ENCODE measurements at regions not wholly inside any gene's neighbourhood (a gene's known extent, or its start where the extent isn't known, plus 50 kb on each side); places are given as distances from the start of the nearest gene placed in this dataset.
"Not testable (repeated sequence)": the region's sequence is repeated elsewhere in the genome, so short reads cannot be mapped to it uniquely, and the experiment has no call there.

DNA sequence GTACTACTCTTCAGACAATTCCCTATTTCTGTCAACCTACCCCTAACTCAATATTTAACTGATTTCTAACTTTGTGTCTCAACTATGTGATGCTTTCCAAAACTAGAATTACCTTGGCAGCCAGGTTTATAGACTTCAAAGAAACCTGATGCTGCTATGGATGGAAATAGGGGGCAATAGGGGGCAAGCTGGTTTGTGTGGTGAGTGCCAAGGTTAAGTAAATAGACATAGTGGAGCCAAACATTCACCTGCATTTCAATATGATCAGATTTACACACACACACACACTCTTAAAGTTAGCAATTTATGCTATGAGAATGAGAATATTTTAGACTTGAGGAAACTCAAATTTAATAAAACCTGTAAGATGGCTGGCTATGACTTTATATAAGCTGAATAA lies 784.6 kb downstream of the TTLL7 start:
- DNase-seq = not testable (repeated sequence)

DNA sequence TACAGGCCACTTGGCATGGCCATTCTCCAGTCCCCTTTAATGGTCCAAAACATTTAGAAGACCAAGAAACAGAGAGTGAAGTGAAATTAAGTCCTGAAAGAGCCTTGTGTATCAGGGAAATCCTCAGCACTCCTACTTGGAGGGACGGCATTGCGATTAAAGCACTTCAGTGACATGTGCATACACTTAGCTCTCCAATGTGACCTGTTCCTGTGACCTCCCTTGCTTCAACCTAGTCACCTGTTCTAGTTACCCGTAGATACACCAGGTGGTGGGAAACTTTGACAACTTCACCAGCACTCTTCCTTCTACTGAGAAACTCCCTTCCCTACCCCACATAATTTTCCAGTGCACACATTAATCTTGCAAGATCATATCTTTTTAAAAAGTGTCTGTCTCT lies 785.3 kb downstream of the TTLL7 start:
- not testable (repeated sequence) for DNase-seq

GRCh38 chr1:83212033-83212432 lies 786.9 kb downstream of the TTLL7 start:
- not testable (repeated sequence) for DNase-seq

DNA sequence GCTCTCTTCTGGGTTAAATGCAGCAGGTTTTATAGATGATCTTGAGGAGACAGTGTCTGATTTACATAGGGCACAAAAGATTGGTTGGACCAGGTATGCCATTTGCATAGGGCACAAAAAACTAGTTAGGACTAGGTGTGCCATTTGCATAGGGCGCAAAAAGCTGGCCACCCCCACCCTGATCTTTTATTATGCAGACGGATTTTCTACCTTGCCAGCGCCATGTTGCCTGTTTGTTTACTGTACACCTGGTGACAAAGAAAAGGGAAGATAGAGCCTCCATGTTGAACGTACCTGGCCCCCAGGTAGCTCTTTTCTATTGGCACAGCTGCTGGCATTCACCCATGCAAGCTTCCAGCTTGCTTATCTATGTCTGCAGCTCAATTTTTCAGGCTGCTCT lies 790.4 kb downstream of the TTLL7 start:
- DNase-seq = not testable (repeated sequence)

DNA sequence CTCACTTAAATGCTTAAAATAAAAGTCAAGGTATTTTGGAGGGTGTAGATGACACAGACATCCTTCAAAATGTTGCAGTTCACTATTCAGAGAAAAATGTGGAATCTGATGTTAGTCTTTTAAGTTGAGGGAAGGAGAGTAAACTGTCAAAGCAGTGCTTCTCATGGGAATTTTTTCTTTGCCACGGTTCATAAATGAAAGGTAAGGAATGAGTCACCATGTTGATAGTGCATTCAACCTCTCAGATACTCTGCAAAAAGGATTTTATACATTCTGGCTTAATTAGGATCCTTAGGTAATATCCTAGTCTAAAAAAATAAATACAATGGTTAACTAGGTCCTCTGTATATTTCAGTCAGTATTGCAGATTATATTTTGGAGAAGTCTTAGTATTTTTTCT lies 804.3 kb downstream of the TTLL7 start:
- not testable (repeated sequence) for DNase-seq

DNA sequence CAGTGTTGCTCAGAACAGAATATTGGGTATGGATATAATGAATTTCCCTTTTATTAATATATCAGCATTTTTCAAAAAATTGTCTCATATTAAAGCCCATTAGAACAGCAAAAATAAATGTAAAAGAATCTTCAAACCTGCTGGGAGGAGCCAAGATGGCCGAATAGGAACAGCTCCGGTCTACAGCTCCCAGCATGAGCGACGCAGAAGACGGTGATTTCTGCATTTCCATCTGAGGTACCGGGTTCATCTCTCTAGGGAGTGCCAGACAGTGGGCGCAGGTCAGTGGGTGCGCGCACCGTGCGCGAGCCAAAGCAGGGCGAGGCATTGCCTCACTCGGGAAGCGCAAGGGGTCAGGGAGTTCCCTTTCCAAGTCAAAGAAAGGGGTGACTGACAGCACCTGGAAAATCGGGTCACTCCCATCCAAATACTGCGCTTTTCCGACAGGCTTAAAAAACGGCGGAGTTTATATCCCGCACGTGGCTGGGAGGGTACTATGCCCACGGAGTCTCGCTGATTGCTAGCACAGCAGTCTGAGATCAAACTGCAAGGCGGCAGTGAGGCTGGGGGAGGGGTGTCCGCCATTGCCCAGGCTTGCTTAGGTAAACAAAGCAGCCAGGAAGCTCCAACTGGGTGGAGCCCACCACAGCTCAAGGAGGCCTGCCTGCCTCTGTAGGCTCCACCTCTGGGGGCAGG lies 816.8 kb downstream of the TTLL7 start:
- DNase-seq = not testable (repeated sequence)

GRCh38 chr1:83180621-83181020 lies 818.3 kb downstream of the TTLL7 start:
- DNase-seq = not testable (repeated sequence)

GRCh38 chr1:83167634-83168033 lies 831.3 kb downstream of the TTLL7 start:
- not testable (repeated sequence) for DNase-seq

- not testable (repeated sequence) for DNase-seq
Observed at GRCh38 chr1:83163879-83164475, 835.0 kb downstream of the TTLL7 start.

DNA sequence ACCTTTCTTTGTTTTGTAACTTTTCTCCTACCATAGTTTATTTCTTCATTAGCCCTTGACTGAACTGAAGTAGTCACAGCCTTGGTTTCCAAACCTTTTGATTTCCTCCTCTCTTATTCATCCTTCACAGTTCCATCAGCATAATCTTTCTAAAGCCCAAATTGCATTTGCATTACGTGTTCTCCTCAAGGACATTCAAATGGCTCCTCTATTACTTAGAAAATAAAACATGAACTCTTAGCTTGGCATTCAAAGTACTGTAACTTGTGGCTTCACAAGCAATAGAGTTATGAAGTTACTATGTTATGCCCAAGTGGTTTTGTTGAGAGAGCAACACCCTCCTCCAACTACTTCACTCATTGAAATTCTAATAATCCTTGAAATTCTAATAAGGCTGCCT lies 840.0 kb downstream of the TTLL7 start:
- not testable (repeated sequence) for DNase-seq

- DNase-seq = not testable (repeated sequence)
Observed at GRCh38 chr1:83154306-83154705, 844.6 kb downstream of the TTLL7 start.

DNA sequence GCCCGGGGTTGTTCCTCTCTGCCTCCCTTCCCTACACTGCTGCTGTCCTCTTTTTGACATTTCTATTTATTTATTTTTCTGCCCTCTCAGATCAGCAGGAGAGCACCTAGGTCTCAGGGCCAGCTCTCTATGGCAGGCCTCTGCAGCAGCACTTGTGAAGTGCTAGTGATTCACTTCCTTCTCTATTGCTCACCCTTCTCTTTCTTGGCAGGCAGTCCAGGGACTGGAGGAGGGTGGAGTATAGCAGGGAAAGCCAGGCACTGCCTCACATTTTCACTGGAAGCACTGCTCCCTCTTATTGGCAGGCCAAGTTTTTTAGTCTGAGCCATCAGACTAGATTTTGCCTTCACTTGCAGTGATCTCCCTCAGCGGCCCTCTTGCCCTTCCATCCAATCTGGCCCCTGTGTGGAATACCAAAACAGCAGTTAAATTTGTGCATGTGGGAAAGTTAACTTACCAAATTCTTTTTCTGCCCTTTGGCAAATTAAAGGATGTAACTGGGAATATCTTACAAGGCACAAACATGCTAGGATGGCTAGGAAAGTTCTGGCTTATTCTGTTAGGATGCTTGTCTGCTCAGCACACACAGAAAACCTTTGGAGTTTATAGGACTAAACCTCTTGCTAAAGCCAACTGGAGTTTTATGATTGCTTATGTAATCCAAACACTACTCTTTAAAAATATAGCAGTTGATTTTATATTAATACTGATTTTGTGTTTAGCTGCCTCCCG lies 847.6 kb downstream of the TTLL7 start:
- peak; percentile 10 for DNase-seq

DNA sequence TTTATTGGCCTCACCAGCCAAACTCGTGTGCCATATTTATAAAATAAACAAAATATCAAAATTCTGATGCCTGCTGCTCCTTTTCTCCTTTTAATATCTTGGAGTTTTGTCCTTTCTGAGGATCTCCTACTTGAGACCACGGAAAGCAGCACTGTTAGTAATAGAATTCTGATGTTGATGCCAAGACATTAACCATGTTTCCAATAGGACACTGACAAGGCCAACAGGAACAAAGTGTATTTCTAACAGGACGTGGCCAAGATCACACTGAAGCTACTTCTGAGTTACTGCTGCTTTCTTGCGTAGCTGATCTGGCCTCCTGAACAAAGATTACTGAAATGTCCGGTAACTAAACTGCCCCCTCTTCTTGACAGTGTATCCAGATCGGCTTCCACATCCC lies 848.5 kb downstream of the TTLL7 start:
- DNase-seq = not testable (repeated sequence)

DNA sequence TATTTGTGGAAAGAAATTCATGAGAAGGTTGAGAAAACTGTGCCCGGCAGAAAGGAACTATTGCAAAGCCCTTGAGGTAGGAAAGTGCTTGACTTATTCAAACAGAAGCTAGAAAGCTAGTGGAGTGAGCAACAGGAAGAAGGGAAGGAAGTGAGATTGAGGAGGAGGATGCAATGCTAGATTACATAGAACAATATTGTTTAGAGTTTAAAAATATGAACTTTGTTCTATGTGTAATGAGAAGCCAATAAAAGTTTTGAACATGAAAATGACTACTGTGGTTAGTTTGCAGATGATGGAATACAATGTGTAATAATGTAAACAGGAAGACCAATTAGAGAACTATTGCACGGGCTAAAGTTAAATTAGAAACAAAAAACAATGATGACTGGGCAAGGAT lies 853.1 kb downstream of the TTLL7 start:
- DNase-seq = not testable (repeated sequence)

DNA sequence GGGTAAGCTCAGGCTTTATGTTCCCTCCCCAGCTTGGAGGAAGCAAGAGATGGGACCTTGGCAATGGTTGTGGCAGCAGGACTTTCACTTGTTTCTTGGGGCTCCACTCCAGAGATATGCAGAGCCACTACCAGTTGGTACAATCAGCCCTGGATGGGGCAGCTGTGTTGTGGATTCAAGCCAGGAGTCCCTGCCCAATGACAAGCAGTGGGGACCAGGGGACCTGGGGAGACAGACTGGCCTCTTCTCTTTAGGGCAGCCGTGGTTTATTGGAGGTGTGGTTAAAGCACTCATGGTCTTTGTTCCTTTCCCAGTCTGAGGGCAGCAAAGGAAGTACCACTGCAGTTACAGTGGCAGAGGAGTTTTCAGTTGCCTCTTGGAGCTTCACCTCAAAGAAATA lies 856.1 kb downstream of the TTLL7 start:
- not testable (repeated sequence) for DNase-seq

GRCh38 chr1:83135524-83136157 lies 863.3 kb downstream of the TTLL7 start:
- not testable (repeated sequence) for DNase-seq

DNA sequence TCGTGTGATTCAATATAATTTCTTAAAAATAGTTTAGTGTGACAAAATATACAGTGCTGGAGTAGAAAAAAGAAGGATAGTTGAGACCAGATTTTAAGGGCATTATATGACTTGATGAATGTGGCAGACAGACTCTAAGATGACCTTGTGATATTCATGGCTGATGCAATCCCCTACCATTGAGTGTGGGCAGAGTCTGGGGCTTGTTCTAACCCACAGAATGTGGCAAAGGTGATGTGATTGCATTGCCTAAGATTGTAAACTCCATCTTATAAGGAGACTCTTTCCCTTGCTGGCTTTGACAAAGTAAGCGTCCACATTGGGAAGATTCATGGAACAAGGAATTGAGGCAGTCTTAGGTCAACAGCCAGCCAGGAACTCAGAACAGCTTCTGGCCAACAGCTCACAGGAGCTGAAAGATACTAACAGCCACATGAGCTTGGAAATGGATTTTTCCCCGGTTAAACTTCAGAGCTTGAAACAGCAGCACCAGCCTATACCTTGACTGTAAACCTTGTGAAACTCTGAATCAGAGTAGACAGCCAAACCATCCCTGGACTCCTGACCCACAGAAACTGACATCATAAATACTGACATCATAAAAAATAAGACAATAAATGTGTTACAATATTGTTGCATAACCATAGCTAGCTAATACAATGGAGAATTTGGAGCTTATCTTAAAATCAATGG lies 864.5 kb downstream of the TTLL7 start:
- not testable (repeated sequence) for DNase-seq

DNA sequence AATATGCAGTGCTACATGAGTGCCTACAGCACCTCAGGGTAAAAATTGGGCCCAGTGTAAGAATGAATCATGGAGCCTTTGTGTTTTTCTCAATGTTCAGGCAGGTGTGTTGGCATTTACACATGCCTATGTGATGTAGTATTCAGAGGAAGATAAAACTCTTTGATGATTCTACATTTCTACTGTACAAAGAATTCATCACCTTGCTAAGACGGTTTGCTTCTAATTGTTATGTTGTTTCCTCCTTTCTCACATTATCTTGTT lies 867.3 kb downstream of the TTLL7 start:
- DNase-seq = no peak

- no peak for DNase-seq
Observed at GRCh38 chr1:83130886-83131691, 867.8 kb downstream of the TTLL7 start.

DNA sequence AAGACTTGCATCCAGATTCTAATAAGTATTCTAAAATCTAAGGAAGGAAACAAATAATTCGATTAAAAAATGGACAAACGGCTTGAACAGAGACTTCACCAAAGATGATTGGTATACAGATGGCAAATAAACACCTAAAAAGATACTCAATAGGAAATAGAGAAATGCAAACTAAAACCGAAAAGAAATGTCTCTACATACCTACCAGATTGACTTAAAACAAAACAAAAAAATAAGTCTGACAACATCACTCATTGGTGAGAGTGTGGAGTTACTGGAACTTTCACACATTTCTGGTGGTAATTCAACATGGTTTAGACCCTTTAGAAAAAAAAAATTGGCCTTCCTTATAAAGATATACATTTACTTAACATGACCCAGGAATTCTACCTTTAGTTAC lies 869.8 kb downstream of the TTLL7 start:
- no peak for DNase-seq

GRCh38 chr1:83125456-83125855 lies 873.5 kb downstream of the TTLL7 start:
- no peak for DNase-seq

DNA sequence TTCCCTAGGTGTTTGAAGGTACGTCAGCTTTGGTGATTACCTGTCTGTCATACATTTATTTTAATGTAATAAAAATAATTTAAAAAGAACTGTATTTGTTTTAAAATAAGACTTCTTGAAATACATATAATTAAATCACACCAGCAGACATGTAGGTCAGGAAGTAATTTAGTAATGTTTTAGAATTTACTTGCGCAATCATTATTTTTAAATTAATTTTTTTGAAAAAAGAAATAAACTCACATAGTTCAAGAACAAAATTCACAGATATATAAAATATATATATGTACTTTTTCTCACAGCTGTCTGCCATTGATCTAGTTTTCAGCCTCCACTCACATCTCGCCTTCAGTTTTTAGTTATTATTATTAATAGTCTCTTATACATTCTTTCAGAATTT lies 875.9 kb downstream of the TTLL7 start:
- no peak for DNase-seq
